H1 (cell line): ENCODE measurements at regions not wholly inside any gene's neighbourhood (a gene's known extent, or its start where the extent isn't known, plus 50 kb on each side); places are given as distances from the start of the nearest gene placed in this dataset.

Experiments used
- CTCF ChIA-PET: fragments of 300-600 bp; sonication (Branson Sonifier 250); formaldehyde crosslinking; loops from one replicate; lab custom pipeline; 2021; ENCODE audit not compliant: partially characterized antibody; lab: Charles Lee
- POLR2A ChIA-PET: fragments of 300-600 bp; sonication (Branson Sonifier 250); formaldehyde crosslinking; loops from one replicate; lab custom pipeline; 2021; ENCODE audit warnings: inconsistent platforms; ENCODE audit not compliant: partially characterized antibody; lab: Charles Lee
- DNase-seq, 2 experiments: peaks; one replicate each; pipeline versions ENCODE4 v3.0.0 to v3.0.0-alpha.2; 2010 to 2022; ENCODE audit warnings: low spot score in 2 of 2, low read depth in 1 of 2, mixed read lengths in 1 of 2
- FAIRE-seq: peaks from 2 replicates; lab custom pipeline; 2011; peaks lifted over from hg19 to GRCh38; lab: Jason Lieb, UNC
- H2AFZ ChIP-seq: 2 replicates; pipeline ENCODE4 v1.8.1; 2012; ENCODE audit warnings: low read length, inconsistent platforms
- H2AK5ac ChIP-seq: 2 replicates; pipeline ENCODE4 v1.6.1; 2013; ENCODE audit warnings: low read depth, low read length
- H2BK120ac ChIP-seq: replicated peaks from 2 replicates; pipeline ENCODE3; 2013; ENCODE audit warnings: low read depth, low read length, inconsistent platforms
- H2BK12ac ChIP-seq: 2 replicates; pipeline ENCODE4 v1.6.1; 2013; ENCODE audit warnings: low read depth, low read length
- H2BK15ac ChIP-seq: 2 replicates; pipeline ENCODE4 v1.6.1; 2013; ENCODE audit warnings: low read length
- H2BK20ac ChIP-seq: 2 replicates; pipeline ENCODE4 v1.6.1; 2013; ENCODE audit warnings: low read length
- H2BK5ac ChIP-seq: 2 replicates; pipeline ENCODE4 v1.6.1; 2013; ENCODE audit warnings: low read depth, low read length
- H3K14ac ChIP-seq: 2 replicates; pipeline ENCODE4 v1.6.1; 2013; ENCODE audit warnings: inconsistent platforms; ENCODE audit not compliant: insufficient read length
- H3K18ac ChIP-seq: 2 replicates; pipeline ENCODE4 v1.6.1; 2013; ENCODE audit warnings: low read length; ENCODE audit errors: extremely low read depth
- H3K23ac ChIP-seq: 2 replicates; pipeline ENCODE4 v1.6.1; 2013; ENCODE audit warnings: inconsistent platforms; ENCODE audit not compliant: insufficient read length
- H3K23me2 ChIP-seq: 2 replicates; pipeline ENCODE4 v1.6.1; 2013; ENCODE audit warnings: low read depth, low read length
- H3K27ac ChIP-seq: 2 replicates; pipeline ENCODE4 v1.6.1; 2011; ENCODE audit warnings: low read depth, low read length, inconsistent platforms
- H3K27me3 ChIP-seq, 4 experiments: replicated peaks in 1 of 4; 1 replicate in 1 of 4; 2 replicates in 3 of 4; pipeline versions ENCODE4 v1.6.1 to v1.8.1; 2011 to 2013; ENCODE audit warnings: low read length in 3 of 4, mild to moderate bottlenecking in 3 of 4, inconsistent platforms in 2 of 4, mixed read lengths in 2 of 4, moderate library complexity in 1 of 4; ENCODE audit not compliant: control insufficient read depth in 3 of 4, insufficient read depth in 3 of 4; ENCODE audit errors: extremely low read depth in 1 of 4
- H3K36me3 ChIP-seq, 4 experiments: 2 replicates each; pipeline versions ENCODE4 v1.6.1 to v1.8.1; 2011 to 2013; ENCODE audit warnings: mild to moderate bottlenecking in 4 of 4, low read length in 3 of 4, moderate library complexity in 2 of 4, control low read depth in 1 of 4, inconsistent platforms in 1 of 4; ENCODE audit not compliant: insufficient read depth in 4 of 4, control insufficient read depth in 2 of 4
- H3K4ac ChIP-seq: replicated peaks from 2 replicates; pipeline ENCODE3; 2013; ENCODE audit warnings: low read length, low read depth, mixed read lengths, inconsistent platforms; ENCODE audit not compliant: insufficient read length
- H3K4me1 ChIP-seq, 4 experiments: replicated peaks in 1 of 4; 1 replicate in 1 of 4; 2 replicates in 3 of 4; pipeline versions ENCODE4 v1.6.1 to v1.8.1; 2011 to 2013; ENCODE audit warnings: low read length in 3 of 4, inconsistent platforms in 2 of 4, mixed read lengths in 1 of 4; ENCODE audit not compliant: insufficient read depth in 4 of 4, control insufficient read depth in 3 of 4
- H3K4me2 ChIP-seq, 2 experiments: 2 replicates each; pipeline versions ENCODE4 v1.6.1 to v1.8.1; 2011 to 2013; ENCODE audit warnings: low read depth in 2 of 2, low read length in 2 of 2, control low read depth in 1 of 2, inconsistent platforms in 1 of 2, mild to moderate bottlenecking in 1 of 2; ENCODE audit not compliant: insufficient read depth in 1 of 2
- H3K4me3 ChIP-seq, 4 experiments: fragments of 200-600, 300-600 bp in 1 of 4; sonication (generic), shearing (Covaris generic), sonication (Bioruptor Twin) in 1 of 4; 2 replicates each; pipeline versions ENCODE4 v1.5.1 to v1.8.1; 2011 to 2016; ENCODE audit warnings: low read length in 4 of 4, low read depth in 3 of 4, control low read depth in 2 of 4, inconsistent platforms in 2 of 4, mild to moderate bottlenecking in 2 of 4, mixed read lengths in 1 of 4, moderate library complexity in 1 of 4; ENCODE audit not compliant: insufficient read depth in 2 of 4; ENCODE audit errors: extremely low read depth in 1 of 4
- H3K56ac ChIP-seq: replicated peaks from 2 replicates; pipeline ENCODE3; 2013; ENCODE audit warnings: low read depth, mild to moderate bottlenecking, mixed read lengths, low read length, inconsistent platforms; ENCODE audit not compliant: insufficient read length
- H3K79me1 ChIP-seq: 2 replicates; pipeline ENCODE4 v1.6.1; 2013; ENCODE audit warnings: low read depth, low read length, control low read depth
- H3K79me2 ChIP-seq, 2 experiments: 2 replicates each; pipeline versions ENCODE4 v1.6.1 to v1.8.1; 2012 to 2013; ENCODE audit warnings: low read length in 2 of 2, mild to moderate bottlenecking in 2 of 2, inconsistent platforms in 1 of 2; ENCODE audit not compliant: insufficient read depth in 2 of 2, control insufficient read depth in 1 of 2
- H3K9ac ChIP-seq, 4 experiments: replicated peaks in 1 of 4; 1 replicate in 1 of 4; 2 replicates in 3 of 4; pipeline versions ENCODE4 v1.6.1 to v1.8.1; 2011 to 2013; ENCODE audit warnings: low read depth in 3 of 4, low read length in 3 of 4, control low read depth in 2 of 4, mild to moderate bottlenecking in 2 of 4, moderate library complexity in 2 of 4, inconsistent platforms in 1 of 4; ENCODE audit errors: extremely low read depth in 1 of 4
- H3K9me3 ChIP-seq, 2 experiments: 2 replicates each; pipeline versions ENCODE4 v1.6.1 to v1.8.1; 2012 to 2013; ENCODE audit warnings: mild to moderate bottlenecking in 2 of 2, moderate library complexity in 2 of 2, control low read depth in 1 of 2, inconsistent platforms in 1 of 2, low read depth in 1 of 2, low read length in 1 of 2, mixed read lengths in 1 of 2; ENCODE audit not compliant: insufficient read depth in 2 of 2
- H4K20me1 ChIP-seq, 2 experiments: replicated peaks in 1 of 2; 2 replicates each; pipeline versions ENCODE3 to v1.8.1; 2011 to 2013; ENCODE audit warnings: inconsistent platforms in 2 of 2, low read length in 2 of 2, mild to moderate bottlenecking in 1 of 2; ENCODE audit not compliant: insufficient read depth in 2 of 2, control insufficient read depth in 1 of 2
- H4K5ac ChIP-seq: 2 replicates; pipeline ENCODE4 v1.6.1; 2013; ENCODE audit warnings: low read length, low read depth, mixed read lengths, inconsistent platforms; ENCODE audit not compliant: insufficient read length
- H4K8ac ChIP-seq: 2 replicates; pipeline ENCODE4 v1.8.0; 2013; ENCODE audit warnings: mild to moderate bottlenecking, moderate library complexity, low read length, inconsistent platforms; ENCODE audit not compliant: insufficient read depth; ENCODE audit errors: extremely low read depth
- H4K91ac ChIP-seq: replicated peaks from 2 replicates; pipeline ENCODE3; 2013; ENCODE audit warnings: low read length, mixed read lengths, inconsistent platforms; ENCODE audit not compliant: insufficient read length
- BCL11A ChIP-seq, 2 experiments: IDR thresholded peaks; one replicate each; pipeline ENCODE4 v1.6.1; 2011; ENCODE audit warnings: low read depth in 2 of 2, low read length in 2 of 2, mild to moderate bottlenecking in 2 of 2
- RNF2 ChIP-seq: fragments of 200-900, 300-1000 bp; sonication (generic); IDR thresholded peaks from 2 replicates; pipeline ENCODE4 v1.7.1; 2016; ENCODE audit warnings: borderline replicate concordance, low read depth, mild to moderate bottlenecking, antibody characterized with exemption, low read length; ENCODE audit not compliant: poor library complexity, severe bottlenecking; ENCODE audit errors: missing control alignments
- SAP30 ChIP-seq: fragments of 300-600 bp; sonication (generic); IDR thresholded peaks from 2 replicates; pipeline ENCODE4 v1.7.1; 2012; ENCODE audit warnings: low read length, moderate library complexity, mild to moderate bottlenecking, inconsistent platforms; ENCODE audit not compliant: insufficient read depth, insufficient replicate concordance
- WGBS, 2 experiments: shearing (Covaris generic) in 1 of 2; methylation state at CpG; one replicate each; pipeline versions ENCODE4 v1.1.6 to v1.1.7; 2013 to 2015; ENCODE audit warnings: low lambda C conversion rate in 2 of 2, mixed read lengths in 2 of 2, inconsistent platforms in 1 of 2, low coverage in 1 of 2, missing lambda C conversion rate in 1 of 2; ENCODE audit not compliant: insufficient replicate concordance in 2 of 2, insufficient coverage in 1 of 2, insufficient read length in 1 of 2; ENCODE audit errors: extremely low coverage in 1 of 2, missing lambda C conversion rate in 1 of 2; 5-methylcytosine and 5-hydroxymethylcytosine counted together

GRCh38 chr12:47305464-47305863, 225.7 kb upstream of the AMIGO2 start:
- Histone ChIP-seq H3K23me2 (no peaks in the 10 kb centered on the region), H2BK5ac (no peak overlapping the region), H2BK20ac (no peak overlapping the region), H3K14ac (no peak overlapping the region), H4K91ac (no peak overlapping the region), H2AFZ (no peak overlapping the region; the same call in 1 of the 2 replicates), H3K27me3 (no peaks in the 10 kb centered on the region), H2BK12ac (no peak overlapping the region), H4K8ac (no peak overlapping the region), H3K36me3 (no peaks in the 10 kb centered on the region), H3K56ac (no peak overlapping the region), H3K9ac (no peak overlapping the region), H3K9me3 (no peaks in the 10 kb centered on the region), H3K79me1 (no peaks in the 10 kb centered on the region), H3K4me3 (no peak overlapping the region), H3K18ac (no peak overlapping the region), H3K4me2 (no peak overlapping the region), H2BK120ac (no peak overlapping the region), H4K5ac (no peak overlapping the region), H3K27ac (no peak overlapping the region), H3K79me2 (no peaks in the 10 kb centered on the region), H4K20me1 (no peaks in the 10 kb centered on the region), H3K4ac (no peak overlapping the region), H2AK5ac (no peak overlapping the region), H2BK15ac (no peak overlapping the region), H3K23ac (no peak overlapping the region), H3K4me1 (peaks cover 0 to 4% (median 0%) of the 10 kb centered on the region in 4 experiments; a peak in 1 of 7 replicates)
- ChIA-PET POLR2A (no interaction called here), CTCF (interaction anchor here (1.7 to 2.8 kb wide), 3 partner anchors 227 to 272 kb away, joined by 4 to 25 read pairs (median 14); partner anchors contain the start of genes AMIGO2 and PCED1B)
- FAIRE-seq, result no peak
- no peak for DNase-seq
- 96% methylated on average over 10 of the region's 11 CpGs; no CpG with 5 or more reads in 1 of the 2 experiments for WGBS, 2 experiments
- TF ChIP-seq BCL11A (IDR thresholded peaks at IDR 0.05; ENCODE audit: low read depth in 2 of 2, low read length in 2 of 2) (no peak), RNF2 (no peak), SAP30 (no peak)
